Ovary (tissue), 3 donors: ENCODE measurements at regions not wholly inside any gene's neighbourhood (a gene's known extent, or its start where the extent isn't known, plus 50 kb on each side); places are given as distances from the start of the nearest gene placed in this dataset.

Source experiments
- POLR2A ChIP-seq: fragments of 450-650 bp; IDR thresholded peaks from one replicate; pipeline ENCODE4 v1.6.1; 2017; ENCODE audit warnings: antibody characterized with exemption, mild to moderate bottlenecking, moderate library complexity
- TF ChIP-seq, protein P1 (sequence below), 3 donors: fragments of 450-650 bp in 2 of 3; fragments of 200-600 bp in 1 of 3; IDR thresholded peaks; one replicate each; pipeline versions ENCODE4 v1.5.1 to v1.8.0; 2016 to 2022; ENCODE audit warnings: antibody characterized with exemption in 3 of 3, mild to moderate bottlenecking in 1 of 3
- donor health status: DM: no; HTN: no; CAD: no.

DNA sequence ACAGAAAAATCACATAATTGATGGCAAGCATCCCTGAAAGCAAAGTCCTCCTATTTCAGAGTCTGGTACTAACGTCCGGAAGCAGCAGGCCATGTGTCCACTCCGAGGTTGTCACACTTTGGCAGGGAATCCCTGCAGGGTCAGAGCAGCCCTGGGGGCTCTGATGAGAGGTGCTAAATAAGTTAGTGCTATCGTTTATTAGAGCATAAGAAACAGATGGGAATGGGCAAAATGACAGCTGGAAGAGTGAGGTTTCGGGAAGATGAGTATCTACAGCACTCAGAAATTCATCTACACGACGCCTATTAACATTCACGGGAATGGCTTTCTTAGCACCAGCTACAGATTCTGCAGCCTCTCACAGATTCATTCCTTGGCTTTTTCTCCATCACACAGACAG is 465.4 kb upstream of the PSMD7 start:
- TF ChIP-seq, protein P1, sequence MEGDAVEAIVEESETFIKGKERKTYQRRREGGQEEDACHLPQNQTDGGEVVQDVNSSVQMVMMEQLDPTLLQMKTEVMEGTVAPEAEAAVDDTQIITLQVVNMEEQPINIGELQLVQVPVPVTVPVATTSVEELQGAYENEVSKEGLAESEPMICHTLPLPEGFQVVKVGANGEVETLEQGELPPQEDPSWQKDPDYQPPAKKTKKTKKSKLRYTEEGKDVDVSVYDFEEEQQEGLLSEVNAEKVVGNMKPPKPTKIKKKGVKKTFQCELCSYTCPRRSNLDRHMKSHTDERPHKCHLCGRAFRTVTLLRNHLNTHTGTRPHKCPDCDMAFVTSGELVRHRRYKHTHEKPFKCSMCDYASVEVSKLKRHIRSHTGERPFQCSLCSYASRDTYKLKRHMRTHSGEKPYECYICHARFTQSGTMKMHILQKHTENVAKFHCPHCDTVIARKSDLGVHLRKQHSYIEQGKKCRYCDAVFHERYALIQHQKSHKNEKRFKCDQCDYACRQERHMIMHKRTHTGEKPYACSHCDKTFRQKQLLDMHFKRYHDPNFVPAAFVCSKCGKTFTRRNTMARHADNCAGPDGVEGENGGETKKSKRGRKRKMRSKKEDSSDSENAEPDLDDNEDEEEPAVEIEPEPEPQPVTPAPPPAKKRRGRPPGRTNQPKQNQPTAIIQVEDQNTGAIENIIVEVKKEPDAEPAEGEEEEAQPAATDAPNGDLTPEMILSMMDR (IDR thresholded peaks at IDR 0.05): no peak
- no peak for TF ChIP-seq POLR2A
